Hepatocyte (in vitro differentiated cells): ENCODE measurements at regions not wholly inside any gene's neighbourhood (a gene's known extent, or its start where the extent isn't known, plus 50 kb on each side); places are given as distances from the start of the nearest gene placed in this dataset.

Source experiments
- DNase-seq: peaks from one replicate; pipeline ENCODE4 v3.0.0-alpha.2; 2016; ENCODE audit warnings: low spot score
- H2AFZ ChIP-seq: fragments of 200-600 bp; sonication (generic); 2 replicates; pipeline ENCODE4 v1.6.0; 2016; ENCODE audit warnings: antibody characterized with exemption, mild to moderate bottlenecking
- H3K27ac ChIP-seq: fragments of 200-600 bp; sonication (generic); 2 replicates; pipeline ENCODE4 v1.5.1; 2016; ENCODE audit warnings: mild to moderate bottlenecking
- H3K27me3 ChIP-seq: fragments of 200-600 bp; sonication (generic); 2 replicates; pipeline ENCODE4 v1.6.1; 2016
- H3K36me3 ChIP-seq: fragments of 200-600 bp; sonication (generic); replicated peaks from 2 replicates; pipeline ENCODE4 v1.5.1; 2016; ENCODE audit warnings: low read depth; ENCODE audit not compliant: insufficient read depth
- H3K4me1 ChIP-seq: fragments of 200-600 bp; sonication (generic); 2 replicates; pipeline ENCODE4 v1.5.1; 2016; ENCODE audit warnings: mild to moderate bottlenecking, moderate library complexity; ENCODE audit not compliant: insufficient read depth
- H3K4me2 ChIP-seq: fragments of 200-600 bp; sonication (generic); 2 replicates; pipeline ENCODE4 v1.6.0; 2016
- H3K4me3 ChIP-seq: fragments of 200-600 bp; sonication (generic); 2 replicates; pipeline ENCODE4 v1.5.1; 2016; ENCODE audit warnings: mild to moderate bottlenecking
- H3K79me2 ChIP-seq: fragments of 200-600 bp; sonication (generic); 2 replicates; pipeline ENCODE4 v1.6.0; 2017; ENCODE audit warnings: mild to moderate bottlenecking
- H3K9me2 ChIP-seq: fragments of 200-600 bp; sonication (generic); replicated peaks from 2 replicates; pipeline ENCODE4 v1.6.0; 2017; ENCODE audit warnings: mild to moderate bottlenecking; ENCODE audit not compliant: insufficient read depth
- H3K9me3 ChIP-seq: fragments of 200-600 bp; sonication (generic); 2 replicates; pipeline ENCODE4 v1.5.1; 2016; ENCODE audit warnings: low read depth, mild to moderate bottlenecking
- H4K20me1 ChIP-seq: fragments of 200-600 bp; sonication (generic); 2 replicates; pipeline ENCODE4 v1.6.0; 2016; ENCODE audit warnings: mild to moderate bottlenecking; ENCODE audit not compliant: insufficient read depth, poor library complexity, severe bottlenecking
- CTCF ChIP-seq: fragments of 200-600 bp; sonication (generic); IDR thresholded peaks from 2 replicates; pipeline ENCODE4 v1.5.1; 2016; ENCODE audit warnings: antibody characterized with exemption, mild to moderate bottlenecking; ENCODE audit not compliant: poor library complexity
- EZH2 ChIP-seq: fragments of 200-600 bp; sonication (generic); IDR thresholded peaks from 2 replicates; pipeline ENCODE4 v1.6.1; 2016; ENCODE audit warnings: antibody characterized with exemption, mild to moderate bottlenecking, borderline replicate concordance
- EZH2phosphoT487 ChIP-seq: fragments of 200-600 bp; sonication (generic); IDR thresholded peaks from one replicate; pipeline ENCODE4 v1.6.1; 2018; ENCODE audit warnings: antibody characterized with exemption, mild to moderate bottlenecking, low read depth, moderate library complexity; ENCODE audit not compliant: unreplicated experiment, severe bottlenecking
- WGBS: methylation state at CpG from one replicate; pipeline ENCODE4 v1.1.6; 2016; ENCODE audit warnings: low lambda C conversion rate; ENCODE audit errors: missing lambda C conversion rate; 5-methylcytosine and 5-hydroxymethylcytosine counted together

- TF ChIP-seq EZH2phosphoT487 (no peak), CTCF (no peak), EZH2 (no peak)
- no peak overlapping the region for H3K27ac ChIP-seq
- H3K79me2 ChIP-seq, result no peaks in the 10 kb centered on the region
- H3K4me3 ChIP-seq, result no peak overlapping the region
- H4K20me1 ChIP-seq, result no peaks in the 10 kb centered on the region
- no peak overlapping the region for H2AFZ ChIP-seq
- H3K27me3 ChIP-seq, result no peaks in the 10 kb centered on the region
- no peak for DNase-seq
- WGBS, result 88% methylated on average over 6 of the region's 6 CpGs
- no peaks in the 10 kb centered on the region for H3K9me2 ChIP-seq
- no peaks in the 10 kb centered on the region for H3K4me1 ChIP-seq
- H3K36me3 ChIP-seq, result no peaks in the 10 kb centered on the region
- no peaks in the 10 kb centered on the region for H3K9me3 ChIP-seq
- H3K4me2 ChIP-seq, result no peak overlapping the region
Measured at GRCh38 chr1:5367306-5367705, 624.9 kb downstream of the NPHP4 start.

GRCh38 chr1:5365751-5366150, 626.5 kb downstream of the NPHP4 start:
- Histone ChIP-seq H3K4me3 (no peak overlapping the region), H3K27ac (no peak overlapping the region), H4K20me1 (no peaks in the 10 kb centered on the region), H3K9me3 (no peaks in the 10 kb centered on the region), H3K79me2 (no peaks in the 10 kb centered on the region), H3K9me2 (no peaks in the 10 kb centered on the region), H3K4me1 (no peaks in the 10 kb centered on the region), H2AFZ (no peak overlapping the region), H3K36me3 (no peaks in the 10 kb centered on the region), H3K4me2 (no peak overlapping the region), H3K27me3 (no peaks in the 10 kb centered on the region)
- TF ChIP-seq EZH2phosphoT487 (no peak), CTCF (no peak), EZH2 (no peak)
- DNase-seq, result no peak
- WGBS, result 68% methylated on average over 5 of the region's 5 CpGs

GRCh38 chr1:5364591-5364990, 627.6 kb downstream of the NPHP4 start:
- Histone ChIP-seq H3K4me2 (no peak overlapping the region), H3K9me2 (no peaks in the 10 kb centered on the region), H3K79me2 (no peaks in the 10 kb centered on the region), H4K20me1 (no peaks in the 10 kb centered on the region), H3K4me3 (no peak overlapping the region), H3K36me3 (no peaks in the 10 kb centered on the region), H3K27ac (no peak overlapping the region), H3K4me1 (no peaks in the 10 kb centered on the region), H3K27me3 (no peaks in the 10 kb centered on the region), H3K9me3 (no peaks in the 10 kb centered on the region), H2AFZ (no peak overlapping the region)
- no peak for DNase-seq
- TF ChIP-seq EZH2, result no peak
- no peak for TF ChIP-seq EZH2phosphoT487
- TF ChIP-seq CTCF, result no peak
- WGBS, result 90% methylated on average over 6 of the region's 6 CpGs

- Histone ChIP-seq H3K9me3 (no peaks in the 10 kb centered on the region), H3K79me2 (no peaks in the 10 kb centered on the region), H3K27me3 (no peaks in the 10 kb centered on the region), H3K4me2 (no peak overlapping the region), H4K20me1 (no peaks in the 10 kb centered on the region), H3K4me1 (no peaks in the 10 kb centered on the region), H2AFZ (no peak overlapping the region), H3K4me3 (no peak overlapping the region), H3K36me3 (no peaks in the 10 kb centered on the region), H3K9me2 (no peaks in the 10 kb centered on the region), H3K27ac (no peak overlapping the region)
- TF ChIP-seq EZH2phosphoT487, result no peak
- TF ChIP-seq EZH2, result no peak
- TF ChIP-seq CTCF, result no peak
- no peak for DNase-seq
- WGBS, result 81% methylated on average over 3 of the region's 3 CpGs
Measured at GRCh38 chr1:5354681-5355080, 637.5 kb downstream of the NPHP4 start.
